Transverse colon (tissue), 4 donors: ENCODE measurements at regions not wholly inside any gene's neighbourhood (a gene's known extent, or its start where the extent isn't known, plus 50 kb on each side); places are given as distances from the start of the nearest gene placed in this dataset.

Source experiments
- EP300 ChIP-seq: sonication (generic); formaldehyde crosslinking; IDR thresholded peaks from one replicate; pipeline ENCODE4 v1.6.1; 2017; ENCODE audit warnings: antibody characterized with exemption, low read depth
- POLR2AphosphoS5 ChIP-seq, 3 donors: sonication (generic); formaldehyde crosslinking; IDR thresholded peaks; one replicate each; pipeline ENCODE4 v1.6.1; 2016; ENCODE audit warnings: antibody characterized with exemption in 3 of 3
- TF ChIP-seq, protein P1 (sequence below), 5 experiments: fragments of 200-600 bp in 3 of 5; fragments of 450-650 bp in 2 of 5; sonication (generic) in 3 of 5; IDR thresholded peaks; 1 replicate in 2 of 5; 2 replicates in 3 of 5; pipeline ENCODE4 v1.5.1; 2016 to 2017; ENCODE audit warnings: antibody characterized with exemption in 5 of 5, inconsistent platforms in 3 of 5, mild to moderate bottlenecking in 2 of 5, moderate library complexity in 1 of 5

DNA sequence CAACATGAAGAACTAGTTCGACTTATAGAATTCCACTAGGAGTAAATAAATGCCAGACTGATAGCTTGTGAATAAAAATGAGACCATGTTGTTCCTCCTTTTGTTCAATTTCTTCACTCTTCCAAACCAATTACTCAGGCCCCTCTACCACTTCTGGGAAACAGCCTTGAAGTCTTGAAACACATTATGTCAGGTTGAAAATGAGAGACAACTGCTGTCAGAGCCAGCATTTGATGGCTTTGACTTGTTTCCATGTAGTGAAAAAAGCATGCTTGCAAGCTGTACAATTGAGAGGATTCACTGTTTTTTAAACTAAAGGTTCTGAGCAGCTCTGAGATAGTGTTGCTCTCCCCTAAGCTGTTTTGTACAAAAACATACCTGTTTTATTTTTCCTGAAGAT, 337.1 kb upstream of the SGCD start:
- TF ChIP-seq, protein P1, sequence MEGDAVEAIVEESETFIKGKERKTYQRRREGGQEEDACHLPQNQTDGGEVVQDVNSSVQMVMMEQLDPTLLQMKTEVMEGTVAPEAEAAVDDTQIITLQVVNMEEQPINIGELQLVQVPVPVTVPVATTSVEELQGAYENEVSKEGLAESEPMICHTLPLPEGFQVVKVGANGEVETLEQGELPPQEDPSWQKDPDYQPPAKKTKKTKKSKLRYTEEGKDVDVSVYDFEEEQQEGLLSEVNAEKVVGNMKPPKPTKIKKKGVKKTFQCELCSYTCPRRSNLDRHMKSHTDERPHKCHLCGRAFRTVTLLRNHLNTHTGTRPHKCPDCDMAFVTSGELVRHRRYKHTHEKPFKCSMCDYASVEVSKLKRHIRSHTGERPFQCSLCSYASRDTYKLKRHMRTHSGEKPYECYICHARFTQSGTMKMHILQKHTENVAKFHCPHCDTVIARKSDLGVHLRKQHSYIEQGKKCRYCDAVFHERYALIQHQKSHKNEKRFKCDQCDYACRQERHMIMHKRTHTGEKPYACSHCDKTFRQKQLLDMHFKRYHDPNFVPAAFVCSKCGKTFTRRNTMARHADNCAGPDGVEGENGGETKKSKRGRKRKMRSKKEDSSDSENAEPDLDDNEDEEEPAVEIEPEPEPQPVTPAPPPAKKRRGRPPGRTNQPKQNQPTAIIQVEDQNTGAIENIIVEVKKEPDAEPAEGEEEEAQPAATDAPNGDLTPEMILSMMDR (IDR thresholded peaks at IDR 0.05), result no peak
- TF ChIP-seq POLR2AphosphoS5 (IDR thresholded peaks at IDR 0.05) (no peak), EP300 (no peak)
